ENCODE measurements at regions not wholly inside any gene's neighbourhood (a gene's known extent, or its start where the extent isn't known, plus 50 kb on each side); places are given as distances from the start of the nearest gene placed in this dataset.

DNA sequence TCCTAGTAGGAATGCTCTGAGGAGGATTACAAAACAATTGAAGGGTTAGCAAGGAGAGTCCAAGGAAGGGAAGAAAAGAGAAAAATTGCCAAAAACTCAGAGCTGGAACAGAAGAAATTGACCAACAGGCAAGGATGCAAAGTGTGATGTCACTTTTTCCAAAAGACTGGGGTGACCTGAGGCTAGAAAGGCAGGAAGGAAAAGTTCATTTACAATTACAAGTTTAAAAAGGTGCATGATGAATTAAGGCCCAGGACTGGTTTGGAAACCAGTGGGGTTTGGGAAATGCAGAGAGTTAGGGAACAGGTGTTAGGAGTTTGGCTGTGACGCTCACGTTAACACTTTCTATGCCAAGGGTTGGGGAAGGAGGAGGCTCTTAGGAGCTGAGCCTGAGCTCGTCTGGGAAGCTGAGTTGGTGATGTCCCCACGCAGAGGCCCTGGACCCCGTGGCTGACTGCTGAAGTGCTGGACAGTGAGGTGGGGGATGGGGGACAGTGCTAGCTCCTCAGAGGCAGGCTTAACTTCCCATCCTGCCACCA lies 92.6 kb upstream of the PODXL start:
- intact Hi-C loops (cut with DNase I): no loop called here
- H3K27me3 ChIP-seq: no peaks in the 10 kb centered on the region
- H3K36me3 ChIP-seq: no peaks in the 10 kb centered on the region
- no peak for ATAC-seq
- TF ChIP-seq, protein P1, sequence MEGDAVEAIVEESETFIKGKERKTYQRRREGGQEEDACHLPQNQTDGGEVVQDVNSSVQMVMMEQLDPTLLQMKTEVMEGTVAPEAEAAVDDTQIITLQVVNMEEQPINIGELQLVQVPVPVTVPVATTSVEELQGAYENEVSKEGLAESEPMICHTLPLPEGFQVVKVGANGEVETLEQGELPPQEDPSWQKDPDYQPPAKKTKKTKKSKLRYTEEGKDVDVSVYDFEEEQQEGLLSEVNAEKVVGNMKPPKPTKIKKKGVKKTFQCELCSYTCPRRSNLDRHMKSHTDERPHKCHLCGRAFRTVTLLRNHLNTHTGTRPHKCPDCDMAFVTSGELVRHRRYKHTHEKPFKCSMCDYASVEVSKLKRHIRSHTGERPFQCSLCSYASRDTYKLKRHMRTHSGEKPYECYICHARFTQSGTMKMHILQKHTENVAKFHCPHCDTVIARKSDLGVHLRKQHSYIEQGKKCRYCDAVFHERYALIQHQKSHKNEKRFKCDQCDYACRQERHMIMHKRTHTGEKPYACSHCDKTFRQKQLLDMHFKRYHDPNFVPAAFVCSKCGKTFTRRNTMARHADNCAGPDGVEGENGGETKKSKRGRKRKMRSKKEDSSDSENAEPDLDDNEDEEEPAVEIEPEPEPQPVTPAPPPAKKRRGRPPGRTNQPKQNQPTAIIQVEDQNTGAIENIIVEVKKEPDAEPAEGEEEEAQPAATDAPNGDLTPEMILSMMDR (IDR thresholded peaks at IDR 0.05): no peak
- no peak overlapping the region for H3K4me3 ChIP-seq
- H3K27ac ChIP-seq: no peak overlapping the region
- peaks cover 4% of the 10 kb centered on the region for H3K4me1 ChIP-seq
- H3K9me3 ChIP-seq: no peaks in the 10 kb centered on the region
- no peak for DNase-seq

DNA sequence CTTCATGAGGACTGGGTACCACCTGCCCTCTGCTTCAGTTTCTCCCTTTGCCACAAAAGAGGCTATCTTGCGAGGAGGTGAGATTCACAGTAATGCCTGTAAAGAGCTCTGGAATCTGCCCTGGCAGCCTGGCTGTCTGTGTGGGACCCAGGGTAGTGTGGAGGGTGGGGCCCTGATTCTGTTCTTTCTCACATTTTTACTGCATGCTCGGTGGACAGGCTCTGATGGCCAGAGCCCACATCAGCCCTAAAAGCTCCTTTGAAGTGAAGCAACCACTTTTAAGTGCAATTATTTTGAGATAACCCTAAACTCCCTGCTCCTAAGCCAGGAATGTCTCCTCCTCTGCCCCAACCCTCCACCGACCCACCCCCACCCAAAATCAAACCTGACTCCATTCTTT lies 92.1 kb upstream of the PODXL start:
- no peak overlapping the region for H3K27ac ChIP-seq
- no peak for DNase-seq
- H3K4me1 ChIP-seq: peaks cover 4% of the 10 kb centered on the region
- H3K27me3 ChIP-seq: no peaks in the 10 kb centered on the region
- H3K36me3 ChIP-seq: no peaks in the 10 kb centered on the region
- ATAC-seq: peak; percentile 20
- TF ChIP-seq, protein P1 (IDR thresholded peaks at IDR 0.05): no peak
- intact Hi-C loops (cut with DNase I): no loop called here
- H3K4me3 ChIP-seq: no peak overlapping the region
- no peaks in the 10 kb centered on the region for H3K9me3 ChIP-seq

GRCh38 chr7:131646203-131646602 lies 89.8 kb upstream of the PODXL start:
- no peaks in the 10 kb centered on the region for H3K9me3 ChIP-seq
- ATAC-seq: no peak
- DNase-seq: no peak
- H3K27me3 ChIP-seq: no peaks in the 10 kb centered on the region
- peaks cover 4% of the 10 kb centered on the region for H3K4me1 ChIP-seq
- TF ChIP-seq, protein P1 (IDR thresholded peaks at IDR 0.05): no peak
- H3K36me3 ChIP-seq: no peaks in the 10 kb centered on the region
- no peak overlapping the region for H3K4me3 ChIP-seq
- intact Hi-C loops (cut with DNase I): no loop called here
- H3K27ac ChIP-seq: no peak overlapping the region

DNA sequence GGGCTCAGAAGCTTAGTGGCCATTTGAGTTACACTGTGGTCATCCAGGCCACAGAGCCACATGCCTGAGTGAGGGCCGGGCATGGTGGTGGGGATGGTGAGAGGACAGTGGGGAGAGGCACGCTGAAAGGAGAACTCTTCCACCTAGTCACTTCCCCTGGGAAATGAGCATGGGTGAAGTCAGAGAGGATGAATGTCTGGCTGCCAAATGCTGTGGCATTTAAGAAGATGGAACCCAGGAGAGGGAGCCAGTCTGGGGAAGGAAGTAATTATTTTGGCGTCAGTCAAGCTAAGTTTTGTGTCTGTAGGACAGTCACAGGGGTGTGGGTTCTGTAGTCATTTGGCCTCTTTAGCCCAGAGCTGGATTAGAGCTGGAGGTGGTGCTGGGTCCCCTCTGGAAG lies 86.0 kb upstream of the PODXL start:
- Histone ChIP-seq H3K36me3 (no peaks in the 10 kb centered on the region), H3K9me3 (no peaks in the 10 kb centered on the region), H3K27ac (no peak overlapping the region), H3K4me1 (no peaks in the 10 kb centered on the region), H3K4me3 (no peak overlapping the region), H3K27me3 (no peaks in the 10 kb centered on the region)
- ATAC-seq: no peak
- TF ChIP-seq, protein P1 (IDR thresholded peaks at IDR 0.05): no peak
- no peak for DNase-seq
- intact Hi-C loops (cut with DNase I): no loop called here

DNA sequence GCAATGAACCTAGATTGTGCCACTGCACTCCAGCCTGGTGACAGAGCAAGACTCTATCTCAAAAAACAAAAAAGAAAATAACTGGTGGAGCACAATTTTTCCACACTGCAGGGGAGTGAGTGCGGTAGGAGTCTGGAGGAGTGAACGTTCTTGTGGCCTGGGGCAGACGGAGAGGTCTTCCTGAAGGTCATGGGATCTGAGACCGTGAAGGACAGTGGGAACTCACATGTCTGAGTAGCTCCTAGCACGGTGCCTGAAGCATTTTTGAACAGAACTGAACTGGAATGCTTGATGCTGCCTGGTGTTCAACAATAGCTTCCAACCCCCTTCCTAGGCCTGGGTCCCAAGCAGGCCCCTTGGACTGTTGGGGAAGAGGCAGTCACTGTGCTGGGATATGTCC lies 84.3 kb upstream of the PODXL start:
- Histone ChIP-seq H3K4me1 (no peaks in the 10 kb centered on the region), H3K4me3 (no peak overlapping the region), H3K36me3 (no peaks in the 10 kb centered on the region), H3K27me3 (no peaks in the 10 kb centered on the region), H3K9me3 (no peaks in the 10 kb centered on the region), H3K27ac (no peak overlapping the region)
- DNase-seq: no peak
- ATAC-seq: no peak
- intact Hi-C loops (cut with DNase I): no loop called here
- TF ChIP-seq, protein P1 (IDR thresholded peaks at IDR 0.05): no peak
